ENCODE measurements at regions not wholly inside any gene's neighbourhood (a gene's known extent, or its start where the extent isn't known, plus 50 kb on each side); places are given as distances from the start of the nearest gene placed in this dataset.
"Not testable (repeated sequence)": the region's sequence is repeated elsewhere in the genome, so short reads cannot be mapped to it uniquely, and the experiment has no call there.

DNA sequence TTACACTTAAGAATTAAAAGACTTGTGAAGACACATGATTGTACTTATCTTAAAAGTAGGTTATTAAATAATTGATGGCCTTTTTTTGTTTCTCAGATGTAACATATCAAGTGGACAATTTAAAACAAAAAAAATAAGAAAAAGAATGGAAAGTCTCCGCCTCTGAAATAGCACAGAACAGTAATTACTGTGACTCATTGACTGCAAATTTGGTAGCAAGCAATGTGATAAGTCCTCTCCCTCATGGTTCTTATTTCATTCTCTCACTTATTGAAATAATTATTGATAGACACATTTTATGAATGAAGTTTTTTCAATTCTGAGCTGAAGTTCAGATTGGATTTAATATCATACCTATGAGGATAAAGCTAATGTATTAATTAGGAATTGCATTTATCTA, 717.9 kb upstream of the LUZP2 start:
- DNase-seq (ENCODE audit: low read depth) = peak; percentile 66
- no peak overlapping the region for H3K4me3 ChIP-seq (ENCODE audit: low read length)
- TF ChIP-seq, protein P1, sequence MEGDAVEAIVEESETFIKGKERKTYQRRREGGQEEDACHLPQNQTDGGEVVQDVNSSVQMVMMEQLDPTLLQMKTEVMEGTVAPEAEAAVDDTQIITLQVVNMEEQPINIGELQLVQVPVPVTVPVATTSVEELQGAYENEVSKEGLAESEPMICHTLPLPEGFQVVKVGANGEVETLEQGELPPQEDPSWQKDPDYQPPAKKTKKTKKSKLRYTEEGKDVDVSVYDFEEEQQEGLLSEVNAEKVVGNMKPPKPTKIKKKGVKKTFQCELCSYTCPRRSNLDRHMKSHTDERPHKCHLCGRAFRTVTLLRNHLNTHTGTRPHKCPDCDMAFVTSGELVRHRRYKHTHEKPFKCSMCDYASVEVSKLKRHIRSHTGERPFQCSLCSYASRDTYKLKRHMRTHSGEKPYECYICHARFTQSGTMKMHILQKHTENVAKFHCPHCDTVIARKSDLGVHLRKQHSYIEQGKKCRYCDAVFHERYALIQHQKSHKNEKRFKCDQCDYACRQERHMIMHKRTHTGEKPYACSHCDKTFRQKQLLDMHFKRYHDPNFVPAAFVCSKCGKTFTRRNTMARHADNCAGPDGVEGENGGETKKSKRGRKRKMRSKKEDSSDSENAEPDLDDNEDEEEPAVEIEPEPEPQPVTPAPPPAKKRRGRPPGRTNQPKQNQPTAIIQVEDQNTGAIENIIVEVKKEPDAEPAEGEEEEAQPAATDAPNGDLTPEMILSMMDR (conservative IDR thresholded peaks at IDR 0.05; ENCODE audit: low read depth, low read length) = no peak

DNA sequence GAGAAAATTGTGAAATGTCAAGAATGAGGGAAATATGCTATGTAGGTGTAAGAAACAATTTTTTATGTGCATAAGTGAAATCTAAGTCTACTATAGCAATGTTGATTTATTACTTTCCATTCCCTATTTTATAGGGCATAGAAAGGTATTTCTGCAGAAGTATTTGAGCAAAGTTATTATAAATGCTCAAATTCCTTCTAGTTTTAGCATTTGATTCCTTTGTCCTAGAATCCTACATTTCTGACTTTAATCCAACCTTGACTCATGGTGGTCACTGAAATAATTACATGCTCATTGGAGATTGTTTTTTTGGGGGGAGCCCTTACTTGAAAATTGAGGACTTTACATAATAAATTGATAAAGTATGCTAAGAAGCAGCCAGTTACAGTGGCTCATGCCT, 716.6 kb upstream of the LUZP2 start:
- TF ChIP-seq, protein P1 (conservative IDR thresholded peaks at IDR 0.05; ENCODE audit: low read depth, low read length) = no peak
- H3K4me3 ChIP-seq (ENCODE audit: low read length) = no peak overlapping the region
- no peak for DNase-seq (ENCODE audit: low read depth)

DNA sequence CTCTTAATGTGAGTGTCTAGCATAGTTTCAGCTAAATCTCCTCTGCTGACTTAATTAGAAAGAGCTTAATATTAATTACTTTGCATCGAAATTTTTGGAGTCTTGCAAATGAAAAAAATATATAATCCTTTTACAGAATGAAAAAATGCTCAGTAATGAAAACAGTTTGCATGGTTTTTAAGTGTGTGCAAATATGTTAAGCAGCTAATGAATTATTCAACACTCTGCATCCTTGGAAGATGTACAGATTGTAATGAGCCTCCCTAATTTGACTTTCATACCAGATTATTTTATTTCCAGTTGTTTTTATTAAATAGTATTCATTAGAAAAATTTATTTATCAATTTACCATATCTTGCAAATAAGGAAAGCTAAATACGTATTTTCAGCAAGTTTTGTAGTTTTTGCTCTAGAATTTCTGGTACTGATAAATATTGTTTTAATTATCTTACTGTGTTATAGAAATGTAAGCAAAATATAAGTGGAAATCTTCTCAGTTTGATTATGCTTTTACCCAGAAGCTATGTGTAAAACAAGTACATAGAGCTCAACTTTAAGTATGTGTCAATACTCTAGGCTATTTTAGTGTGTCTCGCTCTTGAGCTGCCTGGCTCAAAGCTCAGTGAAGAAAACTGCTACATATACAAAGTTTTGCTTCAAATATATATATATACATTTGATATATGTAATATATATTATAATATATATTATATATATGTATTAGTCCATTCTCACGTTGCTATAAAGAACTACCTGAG, 714.9 kb upstream of the LUZP2 start:
- TF ChIP-seq, protein P1 (conservative IDR thresholded peaks at IDR 0.05; ENCODE audit: low read depth, low read length) = no peak
- DNase-seq (ENCODE audit: low read depth) = no peak

DNA sequence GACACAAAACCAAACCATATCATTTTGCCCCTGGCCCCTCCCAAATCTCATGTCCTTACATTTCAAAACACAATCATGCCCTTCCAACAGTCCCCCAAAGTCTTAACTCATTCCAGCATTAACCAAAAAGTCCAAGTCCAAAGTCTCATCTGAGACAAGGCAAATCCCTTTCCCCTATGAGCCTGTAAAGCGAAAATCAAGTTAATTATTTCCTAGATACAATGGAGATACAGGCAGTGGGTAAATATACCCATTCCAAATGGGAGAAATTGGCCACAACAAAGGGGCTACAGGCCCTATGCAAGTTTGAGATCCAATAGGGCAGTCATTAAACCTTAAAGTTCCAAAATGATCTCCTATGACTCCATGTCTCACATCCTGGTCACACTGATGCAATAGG, 709.9 kb upstream of the LUZP2 start:
- not testable (repeated sequence) for H3K4me3 ChIP-seq (ENCODE audit: low read length); DNase-seq (ENCODE audit: low read depth)

More for the DNA sequence above, 714.9 kb upstream of the LUZP2 start:
- no peak overlapping the region for H3K4me3 ChIP-seq (ENCODE audit: low read length)

DNA sequence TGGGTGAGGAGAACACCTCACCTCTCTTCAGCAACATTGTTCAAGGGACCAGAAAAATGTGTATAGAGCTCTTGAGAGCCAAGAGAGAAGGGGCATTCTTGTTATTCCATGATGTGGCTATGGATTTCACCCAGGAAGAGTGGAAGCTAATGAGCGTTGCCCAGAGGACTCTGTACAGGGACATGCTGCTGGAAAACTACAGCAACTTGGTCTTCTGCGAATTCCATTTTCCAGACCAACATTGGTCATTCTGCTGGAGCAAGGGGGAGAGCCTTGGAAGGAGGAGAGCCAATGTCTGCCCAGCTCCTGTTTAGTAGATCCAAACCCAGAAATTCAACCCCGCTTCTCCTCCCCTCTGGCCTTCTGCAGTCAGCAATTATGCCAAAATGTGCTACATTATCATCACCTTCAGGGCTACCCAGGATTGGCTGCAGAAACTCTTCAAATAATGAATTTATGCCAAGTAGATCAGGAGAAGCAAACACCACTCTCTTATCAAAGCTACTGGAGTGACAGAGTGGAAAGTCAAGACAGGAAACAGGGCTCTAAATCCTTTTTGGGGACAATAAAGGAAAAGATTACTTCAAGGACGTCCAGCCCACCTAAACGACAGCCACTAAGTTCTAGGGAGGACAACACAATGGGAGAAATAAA, 707.5 kb upstream of the LUZP2 start:
- TF ChIP-seq, protein P1 (conservative IDR thresholded peaks at IDR 0.05; ENCODE audit: low read depth, low read length) = no peak
- no peak for DNase-seq (ENCODE audit: low read depth)
- no peak overlapping the region for H3K4me3 ChIP-seq (ENCODE audit: low read length)

DNA sequence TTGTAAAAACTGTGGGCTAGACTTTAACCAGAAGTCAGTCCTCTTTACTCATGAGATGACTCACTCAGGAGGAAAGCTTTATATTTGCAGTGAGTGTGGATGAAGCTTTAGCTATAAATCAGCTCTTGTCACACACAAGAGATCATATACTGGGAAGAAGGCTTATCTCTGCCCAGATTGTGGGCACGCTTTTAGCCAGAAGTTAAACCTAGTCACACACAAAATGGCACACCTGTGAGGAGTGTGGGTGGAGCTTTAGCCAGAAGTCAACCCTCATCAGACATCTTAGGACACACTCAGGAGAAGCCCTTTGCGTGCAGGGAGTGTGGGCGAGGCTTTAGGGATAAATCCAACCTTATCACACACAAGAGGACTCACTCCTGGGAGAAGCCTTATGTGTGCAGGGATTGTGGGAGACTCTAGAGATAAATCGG, 706.9 kb upstream of the LUZP2 start:
- no peak overlapping the region for H3K4me3 ChIP-seq (ENCODE audit: low read length)
- TF ChIP-seq, protein P1 (conservative IDR thresholded peaks at IDR 0.05; ENCODE audit: low read depth, low read length) = no peak
- peak; percentile 40 for DNase-seq (ENCODE audit: low read depth)

DNA sequence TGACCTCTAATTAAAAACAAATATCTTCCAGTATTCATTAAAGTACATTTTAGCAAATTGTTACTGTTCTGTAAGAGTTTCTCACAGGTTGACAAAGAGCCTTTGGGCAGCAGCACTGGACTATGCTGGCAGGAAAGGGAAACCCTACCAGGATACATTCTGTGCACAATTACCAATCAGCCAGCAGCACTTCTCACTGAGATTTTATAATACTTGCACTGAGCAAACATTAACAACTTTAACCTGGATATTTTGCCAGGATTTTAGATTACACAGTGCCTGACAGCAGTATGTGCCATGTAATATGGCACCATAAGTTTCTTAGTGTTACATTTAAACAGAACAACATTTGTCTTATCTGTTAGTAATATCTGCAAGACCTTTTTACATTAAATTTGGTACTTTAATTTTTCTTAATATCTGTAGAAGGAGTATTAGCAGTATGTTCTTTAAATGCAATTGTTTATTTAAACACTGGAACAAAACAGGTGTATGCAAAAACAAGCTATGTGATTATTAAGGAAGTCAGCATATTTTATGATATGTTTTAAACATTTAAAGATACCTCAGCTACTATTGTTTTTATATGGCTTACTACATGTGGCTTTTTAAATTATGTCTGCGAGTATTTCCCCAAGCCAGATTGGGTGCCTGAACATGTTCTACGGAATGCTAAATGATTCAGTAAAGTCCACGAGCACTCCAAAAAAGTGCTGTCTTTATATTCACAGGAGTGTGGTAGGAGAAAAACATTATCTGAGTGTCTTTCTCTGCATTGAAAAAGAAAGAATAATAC, 699.0 kb upstream of the LUZP2 start:
- H3K4me3 ChIP-seq (ENCODE audit: low read length) = no peak overlapping the region
- TF ChIP-seq, protein P1 (conservative IDR thresholded peaks at IDR 0.05; ENCODE audit: low read depth, low read length) = no peak
- no peak for DNase-seq (ENCODE audit: low read depth)

DNA sequence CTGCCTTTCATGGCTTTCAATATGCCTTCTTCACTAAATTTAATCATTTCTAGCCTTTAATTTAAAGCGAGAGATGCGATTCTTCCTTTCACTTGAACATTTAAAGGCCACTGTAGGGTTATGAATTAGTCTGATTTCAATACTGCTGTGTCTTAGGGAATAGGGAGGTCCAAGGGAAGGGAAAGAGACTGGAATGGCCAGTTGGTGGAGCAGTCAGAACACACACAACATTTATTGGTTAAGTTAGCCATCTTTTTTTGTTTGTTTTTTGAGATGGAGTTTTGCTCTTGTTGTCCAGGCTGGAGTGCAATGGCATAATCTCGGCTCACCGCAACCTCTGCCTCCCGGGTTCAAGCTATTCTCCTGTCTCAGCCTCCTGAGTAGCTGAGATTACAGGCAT, 662.5 kb upstream of the LUZP2 start:
- DNase-seq (ENCODE audit: low read depth); H3K4me3 ChIP-seq (ENCODE audit: low read length): not testable (repeated sequence)

Measured in retinal pigment epithelial cell (primary cell).